ENCODE measurements at regions not wholly inside any gene's neighbourhood (a gene's known extent, or its start where the extent isn't known, plus 50 kb on each side); places are given as distances from the start of the nearest gene placed in this dataset.

- TF ChIP-seq SP1 (IDR thresholded peaks at IDR 0.05) (no peak), PKNOX1 (IDR thresholded peaks at IDR 0.05) (no peak), ZNF384 (IDR thresholded peaks at IDR 0.05) (no peak), SUZ12 (IDR thresholded peaks at IDR 0.05) (no peak), BHLHE40 (IDR thresholded peaks at IDR 0.05; ENCODE audit: borderline replicate concordance) (no peak)
Observed at GRCh38 chr4:111450867-111451266, 694.4 kb upstream of the FAM241A start.

All from HEK293T (cell line).